SK-N-SH treated with all-trans-retinoic acid at 6 μM for 48 hours (cell line): ENCODE measurements at regions not wholly inside any gene's neighbourhood (a gene's known extent, or its start where the extent isn't known, plus 50 kb on each side); places are given as distances from the start of the nearest gene placed in this dataset.

Source experiments
- ARNTL ChIP-seq: fragments of 450-650 bp; formaldehyde crosslinking; IDR thresholded peaks from 2 replicates; pipeline ENCODE4 v1.5.0; 2020; ENCODE audit warnings: low read depth, mild to moderate bottlenecking, moderate library complexity, borderline replicate concordance
- ISL1 ChIP-seq: fragments of 250-450 bp; sonication (Bioruptor Pico); IDR thresholded peaks from 2 replicates; pipeline ENCODE4 v2.1.2; 2022; ENCODE audit warnings: mild to moderate bottlenecking, moderate library complexity
- RARB ChIP-seq: fragments of 250-450 bp; sonication (Bioruptor Pico); IDR thresholded peaks from 2 replicates; pipeline ENCODE4 v1.8.0; 2021; ENCODE audit warnings: mild to moderate bottlenecking, moderate library complexity
- TOX ChIP-seq: fragments of 250-450 bp; sonication (Bioruptor Pico); IDR thresholded peaks from 2 replicates; pipeline ENCODE4 v1.8.0; 2021; ENCODE audit warnings: mild to moderate bottlenecking, moderate library complexity, borderline replicate concordance
- ZNF565 ChIP-seq: fragments of 450-650 bp; formaldehyde crosslinking; conservative IDR thresholded peaks from 2 replicates; pipeline ENCODE4 v1.5.0; 2020; ENCODE audit warnings: low read depth, mild to moderate bottlenecking, moderate library complexity

DNA sequence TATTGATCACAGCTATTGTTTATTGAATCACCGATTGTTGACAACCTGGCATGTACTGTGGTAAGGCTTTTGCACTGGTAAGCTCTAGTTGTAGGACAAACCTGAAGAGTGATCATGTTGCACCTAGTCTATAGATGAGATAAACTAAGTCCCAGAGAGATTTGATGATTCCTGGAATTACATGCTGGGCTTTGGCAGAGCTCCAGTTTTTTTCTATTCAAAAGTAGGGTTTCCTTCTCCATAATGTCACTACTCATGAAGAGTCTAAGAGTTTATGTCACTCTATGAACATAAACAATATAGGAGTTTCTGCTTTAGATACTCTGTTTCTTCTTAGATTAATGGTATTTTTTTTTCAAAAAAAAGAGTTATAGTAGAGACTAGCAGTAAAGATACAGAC, 72.0 kb downstream of the BMP4 start:
- TF ChIP-seq RARB (CRISPR knock-in tag) (no peak), TOX (CRISPR knock-in tag) (no peak), ISL1 (no peak), ZNF565 (no peak), ARNTL (CRISPR knock-in tag) (no peak)
